Transverse colon (tissue), 4 donors: ENCODE measurements at regions not wholly inside any gene's neighbourhood (a gene's known extent, or its start where the extent isn't known, plus 50 kb on each side); places are given as distances from the start of the nearest gene placed in this dataset.

Source experiments
- DNase-seq: peaks from one replicate; pipeline ENCODE4 v3.0.0-alpha.2; 2019
- H3K27ac ChIP-seq, 4 donors: fragments of 200-600 bp; sonication (generic); 2 replicates each; pipeline ENCODE4 v1.5.1; 2016 to 2018; ENCODE audit warnings: inconsistent platforms in 4 of 4
- H3K27me3 ChIP-seq: fragments of 200-600 bp; sonication (generic); 2 replicates; pipeline ENCODE4 v1.5.1; 2017; ENCODE audit warnings: inconsistent platforms
- H3K36me3 ChIP-seq, 4 donors: fragments of 200-600 bp; sonication (generic); 2 replicates each; pipeline ENCODE4 v1.5.1; 2017 to 2019; ENCODE audit warnings: inconsistent platforms in 4 of 4
- H3K4me1 ChIP-seq, 4 donors: fragments of 200-600 bp; sonication (generic); 2 replicates each; pipeline ENCODE4 v1.5.1; 2017 to 2020; ENCODE audit warnings: inconsistent platforms in 4 of 4
- H3K4me3 ChIP-seq, 4 donors: fragments of 200-600 bp; sonication (generic); 1 replicate in 1 of 4; 2 replicates in 3 of 4; pipeline versions ENCODE4 v1.5.1 to v1.6.1; 2017 to 2019; ENCODE audit warnings: inconsistent platforms in 4 of 4
- H3K9me3 ChIP-seq, 2 donors: fragments of 200-600 bp; sonication (generic); 2 replicates each; pipeline ENCODE4 v1.5.1; 2017 to 2019; ENCODE audit warnings: inconsistent platforms in 2 of 2
- CTCF ChIP-seq, 5 experiments: fragments of 200-600 bp in 3 of 5; fragments of 450-650 bp in 2 of 5; sonication (generic) in 3 of 5; IDR thresholded peaks; 1 replicate in 2 of 5; 2 replicates in 3 of 5; pipeline ENCODE4 v1.5.1; 2016 to 2017; ENCODE audit warnings: antibody characterized with exemption in 5 of 5, inconsistent platforms in 3 of 5, mild to moderate bottlenecking in 2 of 5, moderate library complexity in 1 of 5
- EP300 ChIP-seq: sonication (generic); formaldehyde crosslinking; IDR thresholded peaks from one replicate; pipeline ENCODE4 v1.6.1; 2017; ENCODE audit warnings: antibody characterized with exemption, low read depth
- POLR2A ChIP-seq: fragments of 450-650 bp; IDR thresholded peaks from one replicate; pipeline ENCODE4 v1.6.1; 2016; ENCODE audit warnings: antibody characterized with exemption, mild to moderate bottlenecking, moderate library complexity
- POLR2AphosphoS5 ChIP-seq, 3 donors: sonication (generic); formaldehyde crosslinking; IDR thresholded peaks; one replicate each; pipeline ENCODE4 v1.6.1; 2016; ENCODE audit warnings: antibody characterized with exemption in 3 of 3
- WGBS, 2 donors: methylation state at CpG; one replicate each; pipeline ENCODE4 v1.1.5; 2018; ENCODE audit warnings: low coverage in 1 of 2; 5-methylcytosine and 5-hydroxymethylcytosine counted together
- in situ Hi-C, 4 donors: fragments of 200-750 bp; cut with MboI; loops; one replicate each; pipeline versions ENCODE4 v1.15.0 to v1.15.1; 2017; ENCODE audit warnings: low sequenced_read_pairs in 3 of 4, low pct_ligation_motif_present in 1 of 4, low pct_unique_long_range_greater_than_20kb in 1 of 4
- intact Hi-C: fragments of 100-400 bp; cut with DNase I; formaldehyde crosslinking; loops from one replicate; pipeline ENCODE4 v1.15.1; 2023; ENCODE audit warnings: low total_unique reads

DNA sequence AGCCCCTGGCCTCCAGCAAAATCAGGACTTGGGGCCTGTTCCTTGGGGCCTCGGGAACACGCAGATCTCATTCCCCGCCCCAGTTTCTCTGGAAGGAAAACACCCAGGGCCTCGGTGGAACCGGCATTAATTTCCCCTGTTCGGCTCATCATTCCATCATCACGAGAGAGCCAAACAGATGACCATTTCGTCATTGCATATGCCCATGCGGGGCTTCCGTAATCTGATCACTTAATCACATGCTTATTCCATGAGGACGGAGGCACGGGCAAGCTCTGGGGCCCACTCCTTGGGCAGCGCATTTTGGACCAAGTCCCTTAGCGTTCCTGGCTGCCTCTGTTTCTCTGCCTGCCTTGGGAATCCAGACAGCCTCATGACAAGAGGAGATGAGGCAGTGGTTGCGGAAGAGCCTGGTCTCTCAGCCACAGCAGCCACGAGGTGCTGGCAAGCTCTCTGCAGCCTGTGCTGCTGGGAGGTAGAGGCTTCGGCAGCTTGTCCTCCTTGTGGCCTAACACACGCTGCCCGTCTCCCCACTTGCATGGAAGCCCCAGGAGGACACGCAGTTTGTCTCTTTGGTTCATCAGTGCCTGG is 65.0 kb upstream of the IER5L start:
- H3K9me3 ChIP-seq: no peaks in the 10 kb centered on the region
- WGBS, 2 donors: 75% methylated on average over 20 of the region's 20 CpGs; no CpG with 5 or more reads in 1 of the 2 donors
- H3K4me3 ChIP-seq: no peak overlapping the region
- intact Hi-C loops (no loop called here), in situ Hi-C loops (no loop called here)
- peaks cover 4% of the 10 kb centered on the region for H3K27me3 ChIP-seq
- TF ChIP-seq POLR2AphosphoS5 (IDR thresholded peaks at IDR 0.05) (no peak), EP300 (no peak), POLR2A (no peak), CTCF (IDR thresholded peaks at IDR 0.05) (no peak)
- H3K4me1 ChIP-seq: no peaks in the 10 kb centered on the region
- DNase-seq: no peak
- H3K27ac ChIP-seq: no peak overlapping the region
- H3K36me3 ChIP-seq: no peaks in the 10 kb centered on the region

DNA sequence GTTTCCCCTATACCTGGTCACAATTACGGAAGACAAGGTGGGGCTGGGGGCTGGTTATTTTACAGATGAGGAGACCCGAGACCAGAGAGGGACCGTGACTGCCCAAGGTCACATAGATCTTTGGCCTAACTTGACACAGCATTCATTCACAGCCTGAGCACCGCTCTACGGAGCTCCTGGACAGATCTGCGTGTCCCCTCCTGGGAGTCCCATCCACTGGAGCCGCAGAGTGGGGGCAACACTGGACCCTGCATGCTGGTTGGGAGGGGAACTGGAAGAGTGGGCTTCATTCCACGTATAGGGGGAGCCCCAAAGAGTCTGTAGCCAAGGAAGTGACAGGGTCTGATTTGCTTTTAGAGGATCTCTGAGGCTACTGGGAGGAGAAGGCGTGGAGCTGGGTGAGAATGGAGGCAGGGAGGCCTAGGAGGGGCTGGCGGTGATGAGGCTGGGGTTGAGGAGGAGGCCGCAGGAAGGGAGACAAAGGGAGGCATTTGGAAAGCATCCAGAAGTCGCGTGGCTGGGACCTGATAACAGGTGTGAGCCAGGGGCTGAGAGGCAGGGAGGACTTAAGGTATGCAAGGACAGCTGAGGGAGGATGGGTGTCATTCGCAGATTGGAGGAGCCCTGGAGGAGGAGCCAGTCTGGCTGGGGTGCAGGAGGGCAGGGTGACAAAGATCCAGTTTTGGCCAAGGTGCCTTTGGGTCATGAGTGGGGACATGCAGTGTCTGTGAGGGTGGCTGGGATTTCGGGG is 64.3 kb upstream of the IER5L start:
- intact Hi-C loops: no loop called here
- no peak for DNase-seq
- H3K9me3 ChIP-seq: no peaks in the 10 kb centered on the region
- H3K27ac ChIP-seq: no peak overlapping the region
- 76 to 77% methylated on average over 11 to 15 of the region's 15 CpGs for WGBS, 2 donors
- no peak overlapping the region for H3K4me3 ChIP-seq
- H3K4me1 ChIP-seq: peaks cover 0 to 2% (median under 1%) of the 10 kb centered on the region in 4 donors
- TF ChIP-seq POLR2AphosphoS5 (IDR thresholded peaks at IDR 0.05) (no peak), EP300 (no peak), POLR2A (no peak), CTCF (IDR thresholded peaks at IDR 0.05) (no peak)
- in situ Hi-C loops: no loop called here
- H3K36me3 ChIP-seq: no peaks in the 10 kb centered on the region
- peaks cover 11% of the 10 kb centered on the region for H3K27me3 ChIP-seq

DNA sequence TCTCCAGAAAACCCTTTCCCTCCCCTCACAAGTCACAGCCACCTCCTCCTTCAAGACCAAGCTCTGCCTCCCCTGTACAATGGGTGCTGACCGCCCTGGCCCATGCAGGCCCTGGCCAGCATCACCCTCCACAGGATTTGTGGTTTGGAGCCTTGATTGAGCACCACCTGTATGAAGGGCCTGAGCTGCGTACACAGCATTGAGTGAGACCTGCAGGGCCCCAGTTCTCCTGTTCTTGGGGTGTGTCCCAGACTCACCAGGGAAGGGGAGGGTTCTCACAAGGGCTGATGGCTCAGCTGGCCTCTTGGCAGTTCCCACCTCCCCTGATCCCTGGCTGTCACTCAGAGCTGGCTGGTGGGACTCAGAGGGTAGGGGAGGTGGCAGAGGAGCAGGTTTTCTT is 63.7 kb upstream of the IER5L start:
- intact Hi-C loops: no loop called here
- no peak for DNase-seq
- no peak for TF ChIP-seq POLR2AphosphoS5 (IDR thresholded peaks at IDR 0.05)
- TF ChIP-seq CTCF (IDR thresholded peaks at IDR 0.05): no peak
- TF ChIP-seq EP300: no peak
- TF ChIP-seq POLR2A: no peak

DNA sequence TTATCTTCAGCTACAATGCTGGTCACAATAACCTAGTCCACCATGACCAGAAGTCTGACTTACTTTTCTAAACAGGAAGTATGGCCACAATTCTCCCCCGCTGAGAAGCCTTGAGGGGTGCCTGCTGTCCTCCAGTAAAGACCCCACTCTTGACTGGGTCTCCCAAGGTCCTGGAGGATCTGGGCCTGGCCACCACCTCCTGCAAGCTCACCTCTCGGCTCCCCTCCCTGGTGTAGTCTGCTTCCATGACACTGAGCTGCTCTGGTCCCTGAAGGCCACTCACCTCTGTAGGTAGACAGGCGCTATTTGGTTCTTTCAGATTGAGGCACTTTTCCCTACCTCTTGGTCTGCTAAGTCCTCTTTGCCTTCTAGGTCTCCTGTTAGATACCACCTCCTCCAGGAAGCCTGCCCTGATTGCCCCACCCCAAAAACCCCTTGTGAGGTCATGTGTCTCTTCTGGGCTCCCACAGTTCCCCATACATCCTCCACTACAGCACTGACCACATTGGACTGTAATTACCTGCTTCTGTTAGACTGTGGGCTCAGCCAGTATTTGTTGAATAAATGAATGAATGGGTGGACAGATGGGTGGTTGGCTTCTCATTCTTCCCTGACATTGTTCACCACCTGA is 62.6 kb upstream of the IER5L start:
- H3K27ac ChIP-seq: no peak overlapping the region
- intact Hi-C loops: no loop called here
- DNase-seq: no peak
- no peaks in the 10 kb centered on the region for H3K36me3 ChIP-seq
- in situ Hi-C loops: no loop called here
- peaks cover 16% of the 10 kb centered on the region for H3K27me3 ChIP-seq
- 95% methylated on average over 3 of the region's 3 CpGs; no CpG with 5 or more reads in 1 of the 2 donors for WGBS, 2 donors
- peaks cover 0 to 9% (median 3%) of the 10 kb centered on the region in 4 donors for H3K4me1 ChIP-seq
- TF ChIP-seq POLR2AphosphoS5 (IDR thresholded peaks at IDR 0.05) (no peak), EP300 (no peak), POLR2A (no peak), CTCF (IDR thresholded peaks at IDR 0.05) (no peak)
- H3K9me3 ChIP-seq: no peaks in the 10 kb centered on the region
- H3K4me3 ChIP-seq: no peak overlapping the region

More for the DNA sequence above, 63.7 kb upstream of the IER5L start:
- Histone ChIP-seq H3K27ac (no peak overlapping the region), H3K27me3 (peaks cover 16% of the 10 kb centered on the region), H3K9me3 (no peaks in the 10 kb centered on the region), H3K36me3 (no peaks in the 10 kb centered on the region), H3K4me3 (no peak overlapping the region), H3K4me1 (peaks cover 0 to 9% (median 3%) of the 10 kb centered on the region in 4 donors)
- in situ Hi-C loops: no loop called here
- WGBS, 2 donors: 87% methylated on average over 2 of the region's 2 CpGs; no CpG with 5 or more reads in 1 of the 2 donors
